ENCODE measurements at regions not wholly inside any gene's neighbourhood (a gene's known extent, or its start where the extent isn't known, plus 50 kb on each side); places are given as distances from the start of the nearest gene placed in this dataset.
A peak's percentile ranks its signal among the peaks of the same experiment; 100 is the strongest.

- DNase-seq (ENCODE audit: low read depth in 2 of 2), result no peak
Measured at GRCh38 chr7:17126413-17127268, 171.8 kb upstream of the AHR start.

DNA sequence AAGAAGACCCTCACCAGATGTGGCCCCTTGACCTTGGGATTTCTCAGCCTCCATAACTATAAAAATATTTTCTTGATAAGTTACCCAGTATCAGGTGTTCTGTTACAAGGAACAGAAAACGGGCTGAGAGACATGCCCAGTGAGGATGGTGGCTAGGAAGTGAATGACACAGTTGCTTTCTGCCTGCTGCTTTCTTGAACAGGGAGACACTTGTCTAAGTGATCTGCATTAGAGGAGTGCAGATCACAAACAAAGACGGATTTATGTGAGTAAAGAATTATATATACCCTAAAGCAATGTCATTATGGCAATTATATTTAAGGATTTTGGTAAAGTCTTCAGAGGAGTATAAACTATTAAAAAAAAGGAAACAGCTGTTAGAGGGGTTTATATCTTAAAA lies 169.2 kb upstream of the AHR start:
- DNase-seq (ENCODE audit: low read depth in 2 of 2), result no peak

GRCh38 chr7:17130281-17131059 lies 168.0 kb upstream of the AHR start:
- DNase-seq (ENCODE audit: low read depth in 2 of 2), result no peak

DNA sequence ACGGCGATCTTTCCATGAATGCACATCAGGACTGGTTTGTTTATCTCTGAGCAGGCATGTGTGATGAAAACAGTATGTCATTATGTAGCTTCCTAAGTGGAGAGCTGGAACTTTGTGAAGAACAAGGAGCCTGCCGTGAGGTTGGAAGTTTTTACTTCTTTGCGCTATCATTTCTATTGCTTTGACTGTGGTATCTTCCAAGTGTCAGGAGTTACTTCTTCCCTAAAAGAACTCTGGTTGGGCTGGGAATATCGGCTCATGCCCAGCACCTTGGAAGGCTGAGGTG lies 167.4 kb upstream of the AHR start:
- no peak for DNase-seq (ENCODE audit: low read depth in 2 of 2)

GRCh38 chr7:17131983-17132655 lies 166.3 kb upstream of the AHR start:
- DNase-seq (ENCODE audit: low read depth in 2 of 2), result no peak

DNA sequence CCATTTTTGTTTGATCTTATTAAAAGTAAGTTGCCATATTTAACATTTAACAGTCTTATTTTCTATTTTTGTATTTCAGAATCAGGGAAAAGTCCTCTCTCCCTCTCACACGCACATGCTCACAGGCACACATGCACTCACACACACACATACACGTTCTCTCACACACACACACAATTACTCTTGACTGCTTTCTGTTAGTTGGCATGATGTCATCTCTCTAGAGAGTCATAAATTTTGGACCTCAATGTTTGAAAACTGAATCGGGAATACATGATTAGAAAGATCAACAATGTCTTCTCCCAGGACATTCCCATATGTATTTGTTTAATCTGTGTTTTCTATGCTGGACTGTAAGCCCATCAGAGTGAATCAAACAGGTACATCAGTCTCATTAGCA lies 165.7 kb upstream of the AHR start:
- no peak for DNase-seq (ENCODE audit: low read depth in 2 of 2)

DNA sequence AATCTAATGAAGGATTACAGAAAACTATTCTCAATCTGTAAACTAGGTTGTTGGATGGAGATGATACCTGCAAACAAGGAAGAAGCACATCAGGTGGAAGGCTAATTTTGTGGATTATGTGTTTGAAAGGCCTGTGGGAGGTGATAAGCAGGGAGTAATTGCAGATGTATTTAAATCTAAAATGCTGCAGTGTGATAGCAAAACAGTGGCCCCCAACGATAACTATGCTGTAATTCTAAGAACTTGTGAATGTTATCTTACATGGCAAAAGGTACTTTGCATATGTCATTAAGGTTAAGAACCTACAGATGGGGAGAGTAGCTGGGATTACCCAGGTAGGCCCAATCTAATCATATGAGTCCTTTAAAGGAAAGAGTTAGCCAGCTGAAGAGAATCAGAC lies 164.5 kb upstream of the AHR start:
- DNase-seq (ENCODE audit: low read depth in 2 of 2), result no peak

DNA sequence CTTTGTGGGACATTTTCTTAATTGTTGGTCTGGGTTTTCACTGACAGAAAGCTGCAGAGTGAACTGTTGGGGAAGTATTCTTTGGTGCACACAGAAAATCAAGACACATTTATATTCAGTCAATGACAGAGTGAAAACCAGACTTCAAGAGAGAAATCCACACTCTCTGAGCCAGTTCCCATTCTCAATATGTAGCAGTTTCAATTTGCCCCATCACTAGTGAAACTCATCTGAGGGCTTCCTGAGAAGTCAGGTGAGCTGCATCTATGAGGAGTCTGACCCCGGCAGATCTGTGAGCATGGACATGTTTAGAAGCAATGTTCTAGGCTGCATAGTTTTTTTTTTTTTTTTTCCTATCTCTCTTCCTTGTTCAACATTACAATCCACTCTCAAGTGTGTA lies 163.7 kb upstream of the AHR start:
- DNase-seq (ENCODE audit: low read depth in 2 of 2), result peak in 1 of 2 donors; percentile 12

DNA sequence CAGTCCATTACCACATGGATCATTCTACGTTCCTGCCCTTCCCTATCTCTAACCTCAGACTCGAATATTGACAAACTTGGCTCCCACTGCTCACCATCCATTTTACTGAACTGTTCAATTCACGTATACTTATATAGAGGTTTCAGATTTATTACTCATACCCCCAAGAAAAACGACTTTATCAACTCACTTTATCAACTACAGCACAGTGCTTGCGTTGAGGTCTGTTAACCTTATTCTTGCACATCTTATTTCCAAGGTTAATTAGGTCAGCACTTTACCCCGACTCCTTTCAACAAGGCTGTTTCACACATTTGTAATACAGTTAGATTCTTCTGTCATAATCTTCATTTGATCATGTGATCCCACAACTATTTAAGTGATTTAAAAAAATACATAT lies 162.3 kb upstream of the AHR start:
- no peak for DNase-seq (ENCODE audit: low read depth in 2 of 2)

- no peak for DNase-seq (ENCODE audit: low read depth in 2 of 2)
Measured at GRCh38 chr7:17139081-17139480, 159.4 kb upstream of the AHR start.

DNA sequence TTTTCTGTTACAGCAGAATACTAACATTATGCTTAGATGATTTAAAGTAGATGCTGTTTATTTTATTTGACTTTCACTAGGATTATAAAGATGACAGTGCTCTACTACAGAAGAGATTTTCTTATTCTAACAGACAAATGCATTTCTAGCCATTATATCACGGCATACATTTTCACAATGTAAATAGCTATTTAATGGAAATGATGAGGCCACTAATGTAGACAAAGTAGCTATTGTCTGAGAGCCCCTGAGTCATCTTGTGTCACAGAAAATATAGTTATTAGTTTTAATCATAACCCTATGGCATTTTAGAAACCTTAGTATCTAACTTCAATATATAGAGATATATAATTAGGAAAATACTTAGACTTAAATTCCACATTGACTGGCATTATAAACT lies 158.0 kb upstream of the AHR start:
- DNase-seq (ENCODE audit: low read depth in 2 of 2), result no peak

DNA sequence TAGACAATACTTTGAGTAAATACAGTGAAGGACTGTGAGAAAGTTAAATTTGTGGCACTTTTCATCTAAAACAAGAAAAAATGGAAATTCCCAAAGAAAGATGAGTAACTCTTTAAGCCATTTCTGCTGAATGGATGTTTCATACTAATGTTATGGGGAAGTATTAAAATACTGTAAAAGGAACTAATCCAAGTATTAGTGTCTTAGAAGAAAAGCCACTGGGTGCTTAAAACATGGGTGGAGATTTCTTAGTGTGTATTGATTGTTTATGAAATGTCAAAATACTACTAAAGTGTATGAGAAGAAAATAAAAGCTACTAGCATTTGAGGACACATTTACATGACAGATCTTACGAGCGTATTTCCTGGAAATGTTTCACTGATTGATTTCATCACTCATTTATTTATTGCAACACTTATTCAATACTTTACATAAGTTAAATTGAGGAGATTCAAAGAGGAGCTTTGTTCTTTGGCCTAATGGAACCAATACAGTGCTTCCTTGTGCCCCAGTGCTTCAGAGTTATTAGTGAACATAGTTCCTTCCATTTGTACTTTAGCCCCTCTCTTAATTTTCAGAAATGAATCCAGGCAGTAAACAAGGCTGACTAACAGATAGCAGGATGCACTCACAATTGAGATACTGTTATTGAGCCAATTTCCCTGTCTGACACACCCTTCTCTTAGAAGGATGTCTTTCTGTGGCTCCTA lies 155.5 kb upstream of the AHR start:
- no peak for DNase-seq (ENCODE audit: low read depth in 2 of 2)

GRCh38 chr7:17144322-17144721 lies 154.1 kb upstream of the AHR start:
- DNase-seq (ENCODE audit: low read depth in 2 of 2), result peak; percentile 47 to 54

DNA sequence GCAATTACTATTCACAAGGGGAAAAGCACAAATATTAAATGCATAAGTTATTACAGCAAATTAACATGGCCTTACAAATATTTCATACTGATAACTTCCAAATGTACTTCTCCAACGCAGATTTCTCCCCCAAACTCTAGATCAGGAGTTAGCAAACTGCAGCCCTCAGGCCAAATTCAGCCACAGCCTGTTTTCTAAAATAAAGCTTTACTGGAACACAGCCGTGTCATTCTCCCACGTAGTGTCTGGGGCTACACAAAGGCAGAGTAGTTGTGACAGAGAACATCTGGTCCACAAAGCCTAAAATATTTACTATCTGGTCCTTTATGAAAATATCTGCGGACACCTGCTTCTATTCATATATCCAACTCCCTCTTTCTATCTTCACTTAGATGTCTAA lies 151.8 kb upstream of the AHR start:
- no peak for DNase-seq (ENCODE audit: low read depth in 2 of 2)

DNA sequence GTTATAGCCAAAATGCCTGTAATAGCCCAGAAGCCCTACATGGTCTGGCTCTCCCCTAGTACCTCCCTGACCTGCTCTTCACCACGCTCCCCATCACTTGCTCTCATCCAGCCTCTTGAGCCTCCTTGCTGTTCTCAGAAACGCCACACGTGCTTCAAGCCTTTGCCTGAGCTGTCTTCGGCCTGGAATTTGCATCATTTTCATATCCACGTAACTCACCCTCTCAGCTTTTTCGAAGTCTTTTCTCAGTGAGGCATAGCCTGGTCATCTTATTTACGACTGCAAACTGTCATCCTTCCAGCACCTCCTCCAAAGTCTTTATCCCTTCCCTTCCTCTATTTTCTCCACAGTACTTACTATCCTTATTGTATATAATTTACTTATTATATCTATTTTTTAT lies 151.0 kb upstream of the AHR start:
- no peak for DNase-seq (ENCODE audit: low read depth in 2 of 2)

DNA sequence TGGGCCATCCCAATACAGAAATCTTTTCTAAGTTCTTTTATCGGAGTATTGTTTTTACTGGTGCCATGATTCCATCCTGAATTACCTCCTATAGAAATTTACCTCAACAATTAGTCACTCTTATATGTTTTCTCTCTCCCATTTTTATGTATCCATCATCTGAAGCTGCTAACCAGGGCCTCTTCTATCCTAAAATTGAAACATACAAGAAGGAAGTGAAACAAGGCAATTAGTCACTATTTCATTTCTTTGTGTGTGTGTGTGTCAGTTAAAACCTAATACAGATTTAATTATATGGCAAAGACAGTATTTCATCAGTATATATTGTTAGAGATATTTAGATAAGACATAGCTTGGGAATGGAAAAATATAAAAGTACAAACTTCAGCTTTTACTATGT lies 148.4 kb upstream of the AHR start:
- no peak for DNase-seq (ENCODE audit: low read depth in 2 of 2)

DNA sequence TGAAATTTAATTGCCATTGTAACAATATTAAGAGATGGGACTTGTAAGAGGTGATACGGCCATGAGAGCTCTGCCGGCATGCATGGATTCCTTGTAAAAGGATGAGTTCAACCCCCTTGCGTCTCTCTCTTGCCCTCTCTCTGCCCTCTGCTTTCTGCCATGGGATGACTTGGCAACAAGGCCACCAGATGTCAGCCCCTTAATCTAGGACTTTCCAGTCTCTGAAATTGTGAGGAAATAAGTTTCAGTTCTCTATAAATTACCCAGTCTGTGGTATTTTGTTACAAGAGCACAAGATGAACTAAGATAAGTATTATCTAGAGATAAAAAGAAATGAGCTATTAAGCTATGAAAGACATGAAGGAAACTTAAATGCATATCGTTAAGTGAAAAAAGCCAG lies 145.7 kb upstream of the AHR start:
- DNase-seq (ENCODE audit: low read depth in 2 of 2), result no peak

DNA sequence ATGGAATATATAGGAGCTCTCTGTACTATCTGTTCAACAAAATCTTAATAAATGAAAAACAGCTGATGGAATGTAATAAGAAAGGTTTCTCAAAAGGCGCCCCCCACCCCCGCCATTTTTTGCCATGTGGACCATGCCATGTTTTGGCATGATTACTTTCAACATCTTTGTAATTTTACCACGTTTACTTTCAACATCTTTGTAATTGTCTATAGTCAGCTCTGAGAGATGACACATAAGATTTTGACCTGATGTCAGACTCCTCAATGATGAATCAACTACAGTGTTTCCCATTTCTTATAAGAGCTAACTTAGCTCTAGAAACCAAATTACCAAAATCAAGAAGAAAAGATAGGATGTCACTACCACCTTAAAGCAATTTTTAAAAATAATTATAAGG lies 144.9 kb upstream of the AHR start:
- DNase-seq (ENCODE audit: low read depth in 2 of 2), result no peak

- DNase-seq (ENCODE audit: low read depth in 2 of 2), result no peak
Measured at GRCh38 chr7:17155529-17155928, 142.9 kb upstream of the AHR start.

DNA sequence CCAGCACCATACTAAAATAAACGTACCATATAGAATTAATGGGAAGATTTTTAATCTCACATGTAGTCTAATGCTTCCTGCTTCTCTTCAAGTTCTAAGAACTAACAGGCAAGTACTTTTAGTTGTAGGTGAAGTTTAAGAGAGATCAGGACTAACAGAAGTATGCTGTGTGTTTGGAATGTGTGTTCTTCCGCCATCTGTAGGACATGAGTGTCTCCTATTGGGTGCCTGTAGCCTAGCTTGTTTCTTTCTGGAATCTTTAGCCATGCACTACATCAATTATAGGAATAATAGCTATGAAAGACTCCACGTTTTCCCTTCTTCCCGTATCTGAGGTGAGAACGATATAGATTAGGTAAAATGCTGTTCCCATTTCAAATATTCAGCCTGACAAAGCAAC lies 140.2 kb upstream of the AHR start:
- no peak for DNase-seq (ENCODE audit: low read depth in 2 of 2)

DNA sequence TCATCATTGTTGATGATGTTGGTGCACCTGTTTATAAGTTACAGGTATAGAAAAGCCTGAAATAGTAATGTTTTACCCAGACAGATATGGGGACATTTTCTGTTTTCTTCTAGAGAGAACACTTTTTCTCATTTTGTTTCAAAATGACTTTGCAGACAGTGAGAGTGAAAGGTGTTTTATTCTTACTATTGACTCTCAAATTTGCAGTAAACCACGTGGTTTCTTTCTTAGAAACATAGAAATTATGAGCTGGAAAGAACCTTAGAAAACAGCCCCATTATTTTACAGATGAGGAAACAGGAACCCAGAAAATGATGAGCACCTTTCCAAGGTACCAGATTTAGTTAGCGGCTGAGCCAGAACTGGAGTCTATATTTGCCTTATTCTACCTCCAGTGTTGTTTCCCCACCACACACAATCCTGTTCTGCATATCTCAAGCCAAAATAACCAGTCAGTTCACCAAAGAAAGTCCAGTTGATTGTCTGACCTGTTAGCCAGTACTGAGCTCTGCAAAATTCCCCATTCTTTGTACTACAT lies 138.9 kb upstream of the AHR start:
- DNase-seq (ENCODE audit: low read depth in 2 of 2), result no peak

DNA sequence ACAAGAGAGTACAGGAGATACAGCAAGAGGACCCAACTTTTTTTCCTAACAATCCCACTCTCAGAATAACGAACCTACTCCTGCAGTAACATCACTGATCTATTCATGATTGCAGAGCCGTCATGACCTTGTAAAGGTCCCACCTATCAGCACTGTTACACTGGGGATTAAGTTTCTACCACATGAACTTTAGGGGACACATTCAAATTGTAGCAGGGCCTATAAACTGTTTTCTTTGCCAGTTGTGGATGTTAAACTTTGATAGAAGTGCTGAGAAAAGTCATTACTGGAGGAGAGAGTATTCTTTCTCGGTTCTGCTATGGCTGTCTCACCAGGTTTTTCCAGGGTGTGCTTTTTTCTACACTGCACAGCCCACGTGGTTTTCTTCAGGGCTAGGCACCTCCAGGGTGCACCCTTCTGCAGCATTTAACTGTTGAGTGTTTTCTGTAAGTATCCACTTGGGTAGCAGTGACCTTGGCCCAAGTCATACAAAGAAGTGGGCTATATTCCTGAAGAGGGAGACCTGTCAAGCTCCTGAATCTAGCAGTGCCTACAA lies 131.6 kb upstream of the AHR start:
- DNase-seq (ENCODE audit: low read depth in 2 of 2), result no peak
